ENCODE measurements at regions not wholly inside any gene's neighbourhood (a gene's known extent, or its start where the extent isn't known, plus 50 kb on each side); places are given as distances from the start of the nearest gene placed in this dataset.
"Not testable (repeated sequence)": the region's sequence is repeated elsewhere in the genome, so short reads cannot be mapped to it uniquely, and the experiment has no call there.

DNA sequence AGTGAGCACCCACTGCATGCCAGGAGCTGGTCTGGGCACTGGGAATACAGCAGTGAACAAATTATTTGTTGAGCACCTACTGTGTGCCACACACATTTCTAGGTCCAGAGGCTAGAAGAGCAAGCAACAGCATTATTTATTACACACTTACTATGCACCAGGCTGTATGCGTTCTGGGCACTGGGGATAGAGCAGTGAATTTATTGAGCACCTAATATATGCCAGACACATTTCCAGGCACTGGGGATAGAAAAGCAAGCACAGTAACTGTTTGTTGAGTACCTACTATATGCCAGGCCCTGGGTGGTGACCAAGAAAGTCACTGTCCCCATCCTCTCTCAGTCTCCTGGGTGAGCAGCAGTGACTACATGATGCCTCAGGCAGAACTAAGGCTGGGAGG, 107.5 kb upstream of the NCOR2 start:
- no peak for DNase-seq (ENCODE audit: low read depth)

DNA sequence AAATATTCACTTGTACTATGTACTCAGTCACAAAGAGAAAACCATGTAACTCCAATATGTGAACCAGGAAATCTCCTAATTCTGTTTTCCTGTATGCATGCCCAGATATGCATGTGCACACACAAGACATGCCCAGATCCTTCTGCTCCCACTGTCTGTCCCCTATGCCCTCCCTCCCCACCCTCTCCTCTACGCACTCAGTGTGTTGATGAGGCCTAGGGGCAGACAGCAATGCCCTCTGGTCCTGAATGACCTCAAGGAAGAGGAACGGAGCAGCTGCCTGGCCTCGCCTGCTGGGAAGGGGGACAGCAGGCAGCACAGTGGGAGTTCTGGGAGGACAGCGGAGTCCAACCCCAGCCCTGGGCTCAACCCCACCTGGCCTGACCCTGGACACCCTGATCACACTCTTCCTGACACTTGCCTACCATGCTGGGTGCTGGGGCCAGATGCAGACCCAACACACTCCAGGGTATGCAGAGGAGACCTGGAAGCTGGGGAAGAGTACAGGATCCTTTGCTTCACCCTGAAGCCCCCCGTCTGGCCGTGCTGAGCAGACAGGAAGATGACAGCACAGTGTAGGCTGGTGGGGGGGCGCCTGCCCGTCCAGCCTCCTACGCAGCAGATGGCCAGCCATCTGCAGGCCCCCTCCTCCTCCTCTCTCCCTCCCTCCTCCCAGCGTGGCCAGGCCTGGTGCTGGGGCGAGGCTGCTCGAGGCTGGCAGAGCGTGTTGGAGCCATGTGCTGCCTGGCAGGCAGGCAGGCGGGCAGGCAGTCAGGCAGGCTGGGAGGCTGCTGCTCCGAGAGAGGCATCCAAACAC, 106.6 kb upstream of the NCOR2 start:
- DNase-seq (ENCODE audit: low read depth): no peak

DNA sequence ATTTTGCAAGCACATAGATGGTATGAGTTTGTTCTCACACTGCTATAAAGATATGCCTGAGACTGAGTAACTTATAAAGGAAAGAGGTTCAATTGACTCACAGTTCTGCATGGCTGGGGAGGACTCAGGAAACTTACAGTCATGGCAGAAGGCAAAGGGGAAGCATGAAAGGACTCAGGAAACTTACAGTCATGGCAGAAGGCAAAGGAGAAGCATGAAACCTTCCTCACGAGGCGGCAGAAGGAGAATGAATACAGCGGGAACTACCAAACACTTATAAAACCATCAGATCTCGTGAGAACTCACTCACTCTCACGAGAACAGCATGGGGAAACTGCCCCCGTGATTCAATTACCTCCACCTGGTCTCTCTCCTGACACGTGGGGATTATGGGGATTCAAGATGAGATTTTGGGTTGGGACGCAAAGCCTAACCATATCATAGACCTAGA, 101.9 kb upstream of the NCOR2 start:
- DNase-seq (ENCODE audit: low read depth): not testable (repeated sequence)

DNA sequence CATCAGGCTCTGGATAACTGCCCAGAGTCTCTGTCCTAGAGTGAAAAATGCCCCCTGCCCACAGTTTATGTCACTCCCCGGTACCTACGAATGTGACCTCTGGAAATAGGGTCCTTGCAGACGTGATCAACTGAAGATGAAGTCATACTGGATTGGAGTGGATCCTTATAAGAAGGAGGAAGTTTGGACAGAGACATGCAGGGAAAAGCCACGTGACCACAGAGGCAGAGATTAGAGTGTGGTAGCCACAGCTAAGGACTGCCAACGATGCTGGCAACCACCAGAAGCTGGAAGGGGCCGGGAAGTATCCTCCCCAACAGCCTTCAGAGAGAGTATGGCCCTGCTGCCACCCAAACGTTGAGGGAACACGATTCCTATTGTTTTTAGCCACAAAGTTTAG, 101.2 kb upstream of the NCOR2 start:
- no peak for DNase-seq (ENCODE audit: low read depth)

DNA sequence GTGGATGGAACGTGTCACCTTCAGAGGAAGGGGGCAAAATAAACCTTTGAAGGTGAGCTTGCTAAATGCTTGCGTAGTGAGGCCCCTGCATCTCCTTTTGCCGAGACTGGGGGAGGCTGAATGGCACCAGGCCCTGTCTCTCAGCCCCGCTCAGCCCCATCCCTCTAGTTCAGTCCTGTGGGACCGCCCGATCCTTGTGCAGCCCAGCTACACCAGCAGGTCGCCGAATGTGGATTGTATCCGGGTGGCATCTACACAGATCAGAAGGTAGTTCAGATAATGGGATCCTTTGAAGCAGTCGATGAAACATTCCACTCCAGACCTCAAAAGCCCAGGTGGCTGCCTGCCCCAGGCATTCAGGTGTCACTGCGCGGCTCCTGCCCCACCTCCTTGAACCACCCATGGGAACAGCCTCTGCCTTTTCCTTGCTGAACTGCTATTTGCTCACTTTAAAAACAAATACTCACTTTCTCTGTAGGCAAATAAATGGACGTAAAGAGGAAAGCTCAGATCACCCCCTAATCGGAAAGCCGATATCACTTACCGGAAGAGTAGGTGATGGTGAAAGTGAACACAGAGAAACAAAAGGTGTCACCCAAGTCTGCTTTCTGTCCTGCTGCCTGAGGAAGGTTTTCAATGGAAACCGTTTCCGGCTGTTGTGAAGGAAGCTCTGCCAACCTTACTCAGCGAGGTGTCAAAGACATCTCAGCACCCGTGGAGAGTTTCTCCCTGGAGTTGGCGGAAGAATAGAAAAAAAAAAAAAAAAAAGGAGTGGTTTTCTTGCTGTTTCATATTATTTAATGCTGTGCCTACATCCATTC, 100.3 kb upstream of the NCOR2 start:
- DNase-seq (ENCODE audit: low read depth): no peak

DNA sequence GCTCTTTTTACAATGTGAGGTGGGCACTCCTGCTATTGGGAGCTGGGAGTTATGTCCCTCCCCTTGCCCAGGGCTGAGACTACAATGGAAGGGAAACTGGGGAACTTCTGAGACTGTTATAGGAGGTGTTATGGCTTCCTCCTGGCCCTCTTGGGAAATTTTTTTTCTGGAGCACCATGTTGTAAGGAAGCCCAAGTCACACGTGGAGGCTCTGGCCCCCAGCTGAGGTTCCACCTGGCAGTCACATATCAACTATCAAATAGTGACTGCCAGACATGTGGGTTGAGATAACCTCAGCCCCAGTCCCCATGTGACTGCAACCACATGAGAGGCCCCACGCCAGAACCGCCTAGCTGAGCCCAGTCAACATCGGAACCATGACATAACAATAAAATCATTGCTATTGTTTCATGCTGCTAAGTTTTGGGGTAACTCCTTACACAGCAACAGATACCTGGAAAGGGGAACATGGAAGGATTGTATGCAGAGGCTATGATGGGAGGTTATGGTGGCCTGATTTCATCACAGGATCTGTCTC, 99.4 kb upstream of the NCOR2 start:
- no peak for DNase-seq (ENCODE audit: low read depth)

DNA sequence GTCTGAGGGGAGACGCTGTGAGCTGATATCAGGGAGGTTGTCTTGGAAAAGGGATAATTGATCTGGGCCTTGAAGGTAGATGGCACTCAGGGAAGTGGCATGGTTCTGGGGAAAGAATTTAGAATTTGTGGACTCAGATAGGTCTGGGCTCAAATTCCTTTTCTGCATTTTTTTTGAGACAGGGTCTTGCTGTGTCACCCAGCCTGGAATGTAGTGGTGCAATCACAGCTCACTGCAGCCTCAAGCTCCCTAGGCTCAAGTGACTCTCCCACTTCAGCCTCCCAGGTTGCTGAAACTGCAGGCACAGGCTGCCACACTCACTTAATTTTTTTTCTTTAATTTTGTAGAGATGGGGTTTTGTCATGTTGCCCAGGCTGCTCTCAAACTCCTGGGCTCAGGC, 98.1 kb upstream of the NCOR2 start:
- DNase-seq (ENCODE audit: low read depth): no peak

DNA sequence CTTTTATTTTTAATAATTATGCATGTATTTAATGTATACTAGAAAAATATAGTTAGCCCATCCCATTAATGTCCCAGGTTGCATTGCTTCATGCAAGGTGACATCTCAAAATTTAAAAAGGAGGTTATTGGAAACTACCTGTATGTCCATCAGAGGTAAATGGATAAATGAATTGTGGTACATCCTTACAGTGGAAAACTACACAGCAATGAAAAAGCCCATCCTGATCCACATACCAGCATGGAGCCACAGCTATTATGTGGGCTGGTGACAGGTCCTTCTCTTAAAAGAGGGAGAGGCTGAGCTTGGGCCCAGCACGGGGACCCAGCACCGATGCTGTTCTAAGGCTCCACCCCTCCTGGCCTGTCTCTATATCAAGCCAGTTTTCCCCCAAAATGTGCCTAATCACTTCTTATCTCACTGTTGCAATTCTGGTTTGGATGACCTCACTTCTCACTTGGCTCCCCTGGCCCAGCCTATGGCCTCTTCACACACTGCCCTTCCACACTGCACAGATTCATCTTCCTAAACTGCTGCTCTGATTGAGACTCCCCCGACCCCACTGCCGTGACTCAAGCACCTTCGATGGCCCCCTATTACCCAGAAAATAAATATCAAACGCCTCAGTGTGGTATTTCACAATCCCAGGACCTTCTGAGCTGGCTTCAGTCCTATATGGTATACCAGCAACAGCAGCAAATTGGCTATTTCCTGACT, 97.1 kb upstream of the NCOR2 start:
- no peak for DNase-seq (ENCODE audit: low read depth)

DNA sequence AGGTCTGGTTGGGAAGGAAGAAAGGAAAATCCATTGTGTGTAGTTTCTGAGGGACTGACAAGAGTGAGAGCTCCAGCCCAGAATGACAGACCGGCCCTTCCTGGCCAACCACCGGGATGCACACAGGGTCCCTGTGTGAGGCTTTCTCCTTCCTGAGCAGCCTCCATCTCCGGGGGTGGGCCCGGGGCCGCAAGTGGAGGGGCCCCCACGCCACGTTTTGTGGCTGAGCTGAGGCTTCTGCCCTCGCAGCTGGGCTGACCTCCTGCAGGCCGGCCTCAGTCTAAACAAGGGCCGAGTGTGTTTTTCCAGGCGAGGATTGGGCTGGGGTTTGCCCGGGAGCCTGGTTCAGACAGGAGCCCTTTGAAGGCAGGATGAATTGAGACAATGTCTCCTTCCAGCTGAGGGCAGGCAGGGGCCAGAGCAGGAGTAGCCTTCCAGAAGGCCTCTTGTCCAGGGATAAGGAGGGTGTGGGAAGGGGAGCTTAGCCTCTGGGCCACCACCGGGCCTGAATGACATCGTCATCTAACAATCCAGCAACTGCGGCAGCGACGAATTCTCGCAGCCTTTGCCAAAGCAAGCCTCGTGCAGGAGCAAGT, 96.5 kb upstream of the NCOR2 start:
- no peak for DNase-seq (ENCODE audit: low read depth)

DNA sequence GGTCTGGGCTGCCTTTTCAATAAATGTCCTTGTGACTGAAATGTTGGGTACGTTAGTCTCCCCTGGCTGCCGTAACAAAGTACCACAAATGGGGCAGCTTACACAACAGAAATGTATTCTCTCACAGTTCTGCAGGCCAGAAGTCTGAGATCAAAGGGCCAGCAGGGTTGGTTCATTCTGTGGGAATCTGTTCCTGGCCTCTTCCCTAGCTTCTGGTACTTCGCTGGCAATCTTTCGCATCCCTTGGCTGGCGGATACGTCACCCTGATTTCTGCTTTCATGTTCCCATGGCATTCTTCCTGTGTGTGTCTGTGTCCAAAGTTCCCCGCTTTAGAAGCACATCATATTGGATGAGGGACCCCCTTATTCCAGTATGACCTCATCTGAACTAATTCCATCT, 95.8 kb upstream of the NCOR2 start:
- no peak for DNase-seq (ENCODE audit: low read depth)

DNA sequence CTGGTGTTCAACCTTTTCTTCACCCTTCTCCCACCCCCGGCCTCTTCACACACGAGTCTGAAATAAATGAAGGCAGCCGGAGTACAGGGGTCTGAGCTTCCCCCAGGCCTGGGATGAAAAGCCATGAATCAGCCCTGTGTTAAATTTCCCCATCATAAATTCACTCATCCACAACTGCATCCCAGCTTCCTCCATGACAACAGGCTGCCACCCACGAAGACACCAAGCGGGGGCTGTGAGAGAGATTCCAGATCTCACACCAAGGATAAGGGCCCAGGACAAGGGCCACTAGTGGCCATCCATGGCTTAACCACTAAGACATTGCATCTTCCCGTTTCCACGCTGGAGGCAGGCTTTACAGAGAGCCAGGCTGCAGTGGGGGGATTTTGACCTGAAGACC, 93.9 kb upstream of the NCOR2 start:
- DNase-seq (ENCODE audit: low read depth): no peak

DNA sequence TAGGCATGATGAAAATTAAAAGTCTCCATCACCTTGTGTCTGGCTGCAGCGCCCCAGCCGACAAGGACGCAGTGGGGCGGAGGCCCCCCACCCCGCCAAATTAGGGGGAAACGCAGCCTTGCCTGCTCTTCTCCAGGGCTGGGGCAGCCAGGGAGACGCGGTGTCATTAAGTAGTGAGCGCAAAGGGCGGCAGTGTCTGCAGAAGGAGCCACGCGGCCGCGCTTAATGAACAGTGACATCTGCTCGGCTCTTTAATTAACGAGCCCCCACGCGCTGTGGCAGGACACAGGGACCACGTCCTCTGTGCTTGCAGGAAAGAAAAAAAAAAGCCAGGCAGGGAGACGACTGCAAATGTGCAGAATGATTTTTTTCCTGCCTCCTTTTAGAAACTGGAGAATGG, 93.4 kb upstream of the NCOR2 start:
- no peak for DNase-seq (ENCODE audit: low read depth)

DNA sequence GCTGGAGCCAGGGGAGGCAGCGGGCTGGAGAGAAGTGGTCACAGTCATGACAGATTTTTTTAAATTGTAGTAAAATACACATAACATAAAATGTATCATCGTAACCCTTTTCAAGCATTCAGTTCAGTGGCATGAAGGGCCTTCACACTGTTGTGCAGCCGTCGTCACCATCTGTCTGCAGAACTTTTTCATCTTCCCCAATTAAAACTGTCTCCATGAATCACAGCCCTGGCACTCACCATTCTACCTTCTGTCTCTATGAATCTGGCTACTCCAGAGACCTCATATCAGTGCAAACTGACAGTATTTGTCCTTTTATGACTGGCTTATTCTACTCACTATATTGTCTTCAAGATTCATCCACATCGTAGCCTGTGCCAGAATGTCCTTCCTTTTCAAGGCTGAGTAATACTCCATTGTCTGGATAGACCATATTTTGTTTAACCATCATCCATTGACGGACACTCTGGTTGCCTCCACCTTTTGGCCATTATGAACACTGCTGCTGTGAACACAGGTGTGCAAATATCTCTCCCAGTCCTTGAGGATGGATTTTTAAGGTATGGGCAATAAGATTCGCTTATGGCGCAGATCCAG, 91.5 kb upstream of the NCOR2 start:
- no peak for DNase-seq (ENCODE audit: low read depth)

DNA sequence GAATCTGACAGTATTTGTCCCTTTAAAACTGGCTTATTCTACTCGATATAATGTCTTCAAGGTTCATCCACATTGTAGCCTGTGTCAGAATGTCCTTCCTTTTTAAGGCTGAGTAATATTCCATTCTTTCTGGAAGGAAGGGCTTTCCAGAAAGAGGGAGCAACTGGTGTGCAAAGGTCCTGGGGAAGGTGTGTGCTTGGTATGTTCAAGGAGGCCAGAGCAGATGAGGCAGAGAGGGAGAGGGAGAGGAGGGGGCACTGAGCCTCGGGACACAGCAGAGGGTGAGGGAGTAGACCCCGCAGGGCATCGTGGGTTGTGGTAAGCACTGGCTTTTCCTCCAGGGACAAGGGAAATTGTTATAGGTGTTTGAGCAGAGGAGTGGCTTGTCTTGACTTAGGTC, 90.9 kb upstream of the NCOR2 start:
- DNase-seq (ENCODE audit: low read depth): no peak

DNA sequence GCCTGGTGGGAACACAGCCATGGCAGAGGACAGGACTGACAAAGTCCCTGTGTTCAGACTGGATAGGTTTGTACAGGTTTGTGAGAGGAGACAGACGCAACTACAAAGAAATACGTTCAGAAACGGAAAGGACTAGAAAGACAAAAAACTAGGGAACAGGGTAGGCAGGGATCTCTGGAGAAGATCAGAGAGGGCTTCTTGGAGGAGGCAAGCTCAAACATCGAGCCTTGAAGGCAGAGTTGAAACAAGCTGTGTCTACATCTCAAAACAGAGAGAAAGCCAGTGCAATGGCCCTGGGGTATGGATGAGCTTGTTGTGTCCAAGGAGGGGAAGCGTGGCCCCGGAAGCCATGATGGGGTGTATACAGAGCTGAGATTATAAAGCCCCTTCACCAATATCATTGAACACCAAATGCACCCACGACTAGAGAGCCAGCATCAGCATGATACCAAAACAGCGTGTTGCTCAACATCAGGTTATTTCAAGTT, 89.6 kb upstream of the NCOR2 start:
- no peak for DNase-seq (ENCODE audit: low read depth)

DNA sequence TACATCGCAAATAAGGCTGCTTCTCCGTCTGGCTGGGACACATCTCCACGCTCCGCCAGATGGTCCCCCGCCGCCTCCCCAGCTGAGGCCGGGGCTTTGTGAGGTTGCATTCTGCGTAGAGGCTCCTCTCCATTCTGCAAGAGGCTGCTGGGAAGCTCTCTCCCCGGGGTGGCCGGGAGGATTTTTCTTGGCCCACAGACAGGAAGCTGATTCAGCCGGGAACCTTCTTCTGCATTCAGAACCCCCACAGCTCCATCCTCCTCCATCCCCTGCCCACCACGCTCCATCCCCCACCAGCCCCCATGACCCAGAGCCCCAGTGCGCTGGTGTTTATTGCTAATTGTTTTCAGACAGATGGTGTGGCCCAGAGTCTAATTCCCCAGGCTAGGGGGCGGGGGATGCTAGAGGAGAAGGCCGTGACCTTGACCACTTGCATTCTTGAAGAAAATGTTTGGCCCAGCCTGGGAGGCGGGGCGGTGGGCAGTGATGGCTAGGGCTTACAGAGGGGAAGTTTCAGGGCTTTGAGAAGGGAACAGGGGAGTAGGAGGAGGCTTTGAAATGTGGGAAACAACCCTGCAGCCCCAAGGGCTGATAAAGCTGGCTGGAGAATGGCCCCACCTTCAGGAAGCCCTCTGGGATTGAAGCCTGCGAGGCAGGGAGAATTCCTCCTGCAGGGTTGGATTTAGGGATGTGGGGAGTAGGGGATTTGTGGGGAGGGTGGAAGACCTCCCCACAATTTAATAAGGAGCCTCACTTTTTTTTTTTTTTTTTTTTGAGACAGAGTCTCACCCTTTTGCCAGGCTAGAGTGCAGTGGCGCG, 88.5 kb upstream of the NCOR2 start:
- no peak for DNase-seq (ENCODE audit: low read depth)

DNA sequence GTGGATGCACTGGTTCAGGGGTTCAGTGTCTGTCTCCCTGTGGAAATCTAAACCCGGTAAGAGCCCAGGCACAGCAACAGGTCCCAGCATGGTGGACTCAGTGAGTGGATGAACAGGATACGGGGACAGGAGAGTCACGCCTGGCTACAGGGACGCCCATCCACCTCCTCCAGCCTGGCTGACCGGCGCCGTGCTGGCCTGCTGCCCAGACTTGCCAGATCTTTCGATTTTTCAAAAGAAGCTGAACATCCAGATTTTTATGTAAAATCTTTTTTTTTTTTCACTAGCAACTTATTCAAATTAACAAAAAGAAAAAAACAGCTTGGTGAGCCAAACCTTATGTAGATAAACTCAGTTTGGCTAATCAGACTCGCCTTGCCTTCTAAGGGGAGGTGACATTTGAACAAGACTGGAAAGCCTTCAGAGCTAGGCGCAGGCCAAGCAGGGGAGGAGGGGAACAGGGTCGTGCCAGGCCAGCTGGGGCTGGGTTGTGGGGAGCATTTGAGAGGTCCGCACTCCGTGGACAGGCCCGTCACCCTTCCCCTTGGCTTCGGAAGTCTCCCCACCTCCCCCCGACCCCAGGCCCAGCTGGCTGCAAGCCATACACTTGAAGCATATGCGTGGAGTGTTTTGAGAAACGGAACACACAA, 87.8 kb upstream of the NCOR2 start:
- DNase-seq (ENCODE audit: low read depth): no peak

DNA sequence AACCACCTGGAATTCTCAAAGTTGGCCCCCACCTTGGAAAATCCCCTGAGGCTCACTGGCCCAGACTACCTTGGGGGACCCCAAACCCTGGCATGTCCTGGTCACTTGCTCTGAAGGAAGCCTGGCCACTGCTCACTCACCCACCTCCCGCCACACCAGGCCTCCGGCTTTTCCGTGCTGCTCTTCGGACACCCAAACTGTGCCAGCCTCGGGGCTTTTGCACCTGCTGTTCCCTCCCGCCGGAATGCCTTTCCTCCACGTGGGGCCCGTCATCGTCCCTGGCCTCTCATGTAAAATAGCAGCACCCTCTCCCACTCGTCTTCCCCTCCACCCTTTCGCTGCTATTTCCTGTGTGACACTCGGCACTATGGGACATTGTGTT, 87.2 kb upstream of the NCOR2 start:
- DNase-seq (ENCODE audit: low read depth): no peak

DNA sequence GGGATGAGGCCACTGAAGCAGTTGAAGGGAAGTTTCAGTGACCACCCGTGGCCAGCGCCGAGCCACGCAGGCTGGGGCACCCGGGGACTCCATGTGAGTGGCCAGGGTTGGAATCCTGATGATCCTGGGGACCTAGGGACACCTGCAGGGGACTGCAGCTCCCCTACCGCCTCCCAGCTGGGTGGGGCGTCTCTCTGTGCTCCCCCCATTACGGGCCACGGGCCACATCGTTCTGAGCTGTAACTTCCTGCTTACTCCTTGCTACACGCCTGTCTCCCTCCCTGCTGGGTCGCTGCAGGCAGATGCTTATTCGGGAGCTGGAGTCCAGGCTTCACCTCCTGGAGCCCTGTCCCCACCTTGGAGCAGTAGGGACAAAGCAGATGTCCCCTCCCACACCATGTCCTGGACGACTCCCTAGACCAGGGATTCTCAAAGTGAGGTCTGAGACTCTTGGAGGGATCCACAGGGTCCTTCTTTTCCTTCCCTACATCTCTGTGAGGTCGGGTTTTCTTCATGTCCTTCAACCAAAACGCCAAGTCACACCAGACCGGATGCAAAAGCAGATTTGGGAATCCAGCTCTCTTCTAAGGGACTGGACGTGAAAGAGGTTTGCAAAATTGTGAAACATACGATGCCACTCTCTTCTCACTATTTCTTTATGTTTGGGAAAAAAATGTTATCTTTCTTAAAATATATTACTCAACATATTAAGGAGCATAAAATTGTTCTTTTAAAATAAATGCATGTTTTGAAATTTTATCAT, 85.9 kb upstream of the NCOR2 start:
- DNase-seq (ENCODE audit: low read depth): no peak
